Fibroblast of villous mesenchyme (primary cell): ENCODE measurements at regions not wholly inside any gene's neighbourhood (a gene's known extent, or its start where the extent isn't known, plus 50 kb on each side); places are given as distances from the start of the nearest gene placed in this dataset.

Experiments used
- DNase-seq: peaks from one replicate; pipeline ENCODE4 v3.0.0-alpha.2; 2010; ENCODE audit warnings: low read depth
- H3K4me3 ChIP-seq: 2 replicates; pipeline ENCODE4 v1.5.1; 2011; ENCODE audit warnings: low read depth, mild to moderate bottlenecking, low read length
- CTCF ChIP-seq: IDR thresholded peaks from 2 replicates; pipeline ENCODE4 v1.5.1; 2012; ENCODE audit warnings: low read depth, mild to moderate bottlenecking, low read length; ENCODE audit not compliant: insufficient read depth

- no peak overlapping the region for H3K4me3 ChIP-seq
- DNase-seq = no peak
- no peak for TF ChIP-seq CTCF
These were observed 1134.3 kb downstream of the NCAM2 start for GRCh38 chr21:22132358-22133071.

- no peak for TF ChIP-seq CTCF
- DNase-seq = no peak
- H3K4me3 ChIP-seq = no peak overlapping the region
These were observed 1138.5 kb downstream of the NCAM2 start for GRCh38 chr21:22136740-22137139.

GRCh38 chr21:22138297-22139016 is 1140.2 kb downstream of the NCAM2 start:
- DNase-seq = no peak
- no peak overlapping the region for H3K4me3 ChIP-seq
- no peak for TF ChIP-seq CTCF

- TF ChIP-seq CTCF = no peak
- DNase-seq = no peak
- no peak overlapping the region for H3K4me3 ChIP-seq
These were observed 1147.3 kb downstream of the NCAM2 start for GRCh38 chr21:22145545-22145944.

GRCh38 chr21:22154579-22155274 is 1156.5 kb downstream of the NCAM2 start:
- no peak overlapping the region for H3K4me3 ChIP-seq
- no peak for TF ChIP-seq CTCF
- no peak for DNase-seq

- no peak overlapping the region for H3K4me3 ChIP-seq
- DNase-seq = no peak
- no peak for TF ChIP-seq CTCF
These were observed 1166.7 kb downstream of the NCAM2 start for GRCh38 chr21:22164912-22165311.
